NOMO-1 treated with dmso at 0.1 percent for 144 hours (cell line): ENCODE measurements at regions not wholly inside any gene's neighbourhood (a gene's known extent, or its start where the extent isn't known, plus 50 kb on each side); places are given as distances from the start of the nearest gene placed in this dataset.

Source experiments
- DNase-seq: peaks from one replicate; lab custom pipeline; 2025; ENCODE audit not compliant: unreplicated experiment; lab: John Stamatoyannopoulos, UW

GRCh38 chr20:40769677-40770285 is 80.7 kb upstream of the MAFB start:
- peak; percentile 76 for DNase-seq

GRCh38 chr20:40770564-40771307 is 81.7 kb upstream of the MAFB start:
- DNase-seq: peak; percentile 39

- no peak for DNase-seq
These were observed 82.2 kb upstream of the MAFB start for GRCh38 chr20:40771308-40771610.

- DNase-seq: no peak
These were observed 82.9 kb upstream of the MAFB start for GRCh38 chr20:40771848-40772511.

GRCh38 chr20:40773376-40773775 is 84.3 kb upstream of the MAFB start:
- DNase-seq: no peak

GRCh38 chr20:40774252-40774651 is 85.2 kb upstream of the MAFB start:
- peak; percentile 4 for DNase-seq

GRCh38 chr20:40775561-40776146 is 86.6 kb upstream of the MAFB start:
- DNase-seq: no peak

GRCh38 chr20:40776466-40777457 is 87.7 kb upstream of the MAFB start:
- DNase-seq: no peak

GRCh38 chr20:40777653-40778052 is 88.6 kb upstream of the MAFB start:
- no peak for DNase-seq

- DNase-seq: peak; percentile 66
These were observed 90.0 kb upstream of the MAFB start for GRCh38 chr20:40778894-40779496.

- peak; percentile 71 for DNase-seq
These were observed 92.4 kb upstream of the MAFB start for GRCh38 chr20:40781327-40782042.

- no peak for DNase-seq
These were observed 93.0 kb upstream of the MAFB start for GRCh38 chr20:40782043-40782368.

- no peak for DNase-seq
These were observed 96.3 kb upstream of the MAFB start for GRCh38 chr20:40785346-40785745.

- no peak for DNase-seq
These were observed 97.3 kb upstream of the MAFB start for GRCh38 chr20:40786336-40786735.

- no peak for DNase-seq
These were observed 98.9 kb upstream of the MAFB start for GRCh38 chr20:40787941-40788340.

GRCh38 chr20:40797425-40797824 is 108.4 kb upstream of the MAFB start:
- DNase-seq: no peak

GRCh38 chr20:40798066-40798465 is 109.0 kb upstream of the MAFB start:
- DNase-seq: no peak

GRCh38 chr20:40802886-40803285 is 113.8 kb upstream of the MAFB start:
- no peak for DNase-seq

- DNase-seq: no peak
These were observed 114.3 kb upstream of the MAFB start for GRCh38 chr20:40803381-40803780.

GRCh38 chr20:40805592-40805991 is 116.6 kb upstream of the MAFB start:
- no peak for DNase-seq
